Retina (tissue), 1 donor: ENCODE measurements at regions not wholly inside any gene's neighbourhood (a gene's known extent, or its start where the extent isn't known, plus 50 kb on each side); places are given as distances from the start of the nearest gene placed in this dataset.
"Not testable (repeated sequence)": the region's sequence is repeated elsewhere in the genome, so short reads cannot be mapped to it uniquely, and the experiment has no call there.

ENCODE experiments used
- DNase-seq: peaks from one replicate; pipeline ENCODE4 v3.0.0-alpha.2; 2016

GRCh38 chr5:54404568-54404967 lies 50.9 kb upstream of the HSPB3 start:
- DNase-seq: no peak

GRCh38 chr5:54403885-54404416 lies 51.5 kb upstream of the HSPB3 start:
- DNase-seq: no peak

GRCh38 chr5:54403121-54403520 lies 52.4 kb upstream of the HSPB3 start:
- no peak for DNase-seq

- no peak for DNase-seq
Measured at GRCh38 chr5:54401515-54401914, 54.0 kb upstream of the HSPB3 start.

GRCh38 chr5:54398191-54398590 lies 57.3 kb upstream of the HSPB3 start:
- no peak for DNase-seq

- DNase-seq: no peak
Measured at GRCh38 chr5:54397420-54397819, 58.1 kb upstream of the HSPB3 start.

- not testable (repeated sequence) for DNase-seq
Measured at GRCh38 chr5:54393007-54393406, 62.5 kb upstream of the HSPB3 start.

- DNase-seq: no peak
Measured at GRCh38 chr5:54390539-54391031, 64.9 kb upstream of the HSPB3 start.

GRCh38 chr5:54390015-54390414 lies 65.5 kb upstream of the HSPB3 start:
- DNase-seq: peak; percentile 27

GRCh38 chr5:54389399-54389798 lies 66.1 kb upstream of the HSPB3 start:
- DNase-seq: not testable (repeated sequence)

GRCh38 chr5:54388811-54389210 lies 66.7 kb upstream of the HSPB3 start:
- DNase-seq: no peak

GRCh38 chr5:54388409-54388808 lies 67.1 kb upstream of the HSPB3 start:
- no peak for DNase-seq

- DNase-seq: no peak
Measured at GRCh38 chr5:54387659-54388232, 67.8 kb upstream of the HSPB3 start.

- DNase-seq: no peak
Measured at GRCh38 chr5:54387031-54387430, 68.5 kb upstream of the HSPB3 start.

- DNase-seq: no peak
Measured at GRCh38 chr5:54385994-54386393, 69.5 kb upstream of the HSPB3 start.

GRCh38 chr5:54384356-54384933 lies 71.1 kb upstream of the HSPB3 start:
- no peak for DNase-seq

GRCh38 chr5:54383941-54384340 lies 71.6 kb upstream of the HSPB3 start:
- DNase-seq: no peak

GRCh38 chr5:54383225-54383901 lies 72.1 kb upstream of the HSPB3 start:
- no peak for DNase-seq

- not testable (repeated sequence) for DNase-seq
Measured at GRCh38 chr5:54381319-54381718, 70.9 kb upstream of the ARL15 start.

GRCh38 chr5:54379590-54379989 lies 69.2 kb upstream of the ARL15 start:
- no peak for DNase-seq

- DNase-seq: no peak
Measured at GRCh38 chr5:54378707-54379106, 68.3 kb upstream of the ARL15 start.

- DNase-seq: not testable (repeated sequence)
Measured at GRCh38 chr5:54377339-54377738, 67.0 kb upstream of the ARL15 start.

- no peak for DNase-seq
Measured at GRCh38 chr5:54370982-54371381, 60.6 kb upstream of the ARL15 start.

GRCh38 chr5:54367844-54368243 lies 57.5 kb upstream of the ARL15 start:
- no peak for DNase-seq
